DND-41 (cell line): ENCODE measurements at regions not wholly inside any gene's neighbourhood (a gene's known extent, or its start where the extent isn't known, plus 50 kb on each side); places are given as distances from the start of the nearest gene placed in this dataset.

Source experiments
- EZH2 ChIP-seq: IDR thresholded peaks from 3 replicates; pipeline ENCODE4 v1.6.1; 2012; ENCODE audit warnings: borderline replicate concordance, low read depth, mild to moderate bottlenecking, moderate library complexity, low read length, inconsistent platforms; ENCODE audit not compliant: severe bottlenecking
- TF ChIP-seq, protein P1 (sequence below): IDR thresholded peaks from 2 replicates; pipeline ENCODE4 v1.5.1; 2012; ENCODE audit warnings: borderline replicate concordance, low read length, moderate library complexity, mild to moderate bottlenecking; ENCODE audit not compliant: poor library complexity, severe bottlenecking; ENCODE audit errors: extremely low read depth

DNA sequence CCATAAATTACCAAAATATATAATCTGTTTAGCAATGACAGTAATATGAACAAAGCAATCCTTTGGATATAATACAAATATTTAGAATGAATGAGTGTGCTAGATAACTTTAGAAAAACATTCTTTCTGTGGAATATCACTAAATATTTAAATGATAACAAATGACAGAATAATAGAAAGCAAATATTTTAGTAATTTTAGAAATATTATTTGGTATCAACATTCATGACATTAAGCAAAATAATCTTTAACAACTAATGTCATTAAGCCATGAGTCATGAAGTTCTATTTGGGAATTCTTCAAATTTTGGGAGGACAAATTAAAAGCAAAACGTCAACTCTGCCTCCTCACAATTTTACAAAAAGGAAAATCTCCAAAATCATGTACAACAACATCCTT is 844.8 kb upstream of the LRRN3 start:
- TF ChIP-seq, protein P1, sequence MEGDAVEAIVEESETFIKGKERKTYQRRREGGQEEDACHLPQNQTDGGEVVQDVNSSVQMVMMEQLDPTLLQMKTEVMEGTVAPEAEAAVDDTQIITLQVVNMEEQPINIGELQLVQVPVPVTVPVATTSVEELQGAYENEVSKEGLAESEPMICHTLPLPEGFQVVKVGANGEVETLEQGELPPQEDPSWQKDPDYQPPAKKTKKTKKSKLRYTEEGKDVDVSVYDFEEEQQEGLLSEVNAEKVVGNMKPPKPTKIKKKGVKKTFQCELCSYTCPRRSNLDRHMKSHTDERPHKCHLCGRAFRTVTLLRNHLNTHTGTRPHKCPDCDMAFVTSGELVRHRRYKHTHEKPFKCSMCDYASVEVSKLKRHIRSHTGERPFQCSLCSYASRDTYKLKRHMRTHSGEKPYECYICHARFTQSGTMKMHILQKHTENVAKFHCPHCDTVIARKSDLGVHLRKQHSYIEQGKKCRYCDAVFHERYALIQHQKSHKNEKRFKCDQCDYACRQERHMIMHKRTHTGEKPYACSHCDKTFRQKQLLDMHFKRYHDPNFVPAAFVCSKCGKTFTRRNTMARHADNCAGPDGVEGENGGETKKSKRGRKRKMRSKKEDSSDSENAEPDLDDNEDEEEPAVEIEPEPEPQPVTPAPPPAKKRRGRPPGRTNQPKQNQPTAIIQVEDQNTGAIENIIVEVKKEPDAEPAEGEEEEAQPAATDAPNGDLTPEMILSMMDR: no peak
- TF ChIP-seq EZH2: no peak
